ENCODE measurements at regions not wholly inside any gene's neighbourhood (a gene's known extent, or its start where the extent isn't known, plus 50 kb on each side); places are given as distances from the start of the nearest gene placed in this dataset.
A peak's percentile ranks its signal among the peaks of the same experiment; 100 is the strongest.
"Not testable (repeated sequence)": the region's sequence is repeated elsewhere in the genome, so short reads cannot be mapped to it uniquely, and the experiment has no call there.

- no peak for DNase-seq (ENCODE audit: low read depth, low spot score)
- H3K27ac ChIP-seq (ENCODE audit: insufficient read depth, low read depth, low read length): no peak overlapping the region
- H3K9ac ChIP-seq (replicated peaks; ENCODE audit: extremely low read depth, insufficient read depth, low read length): no peak overlapping the region
- no peaks in the 10 kb centered on the region for H3K36me3 ChIP-seq (ENCODE audit: control insufficient read depth in 2 of 2, extremely low read depth in 1 of 2, insufficient read depth in 2 of 2, low read length in 2 of 2)
- no peak for FAIRE-seq
- H3K79me2 ChIP-seq (ENCODE audit: control insufficient read depth, insufficient read depth, low read length): no peaks in the 10 kb centered on the region
- H3K4me1 ChIP-seq (ENCODE audit: control insufficient read depth, extremely low read depth, insufficient read depth, low read length): peaks cover 27% of the 10 kb centered on the region
- no peaks in the 10 kb centered on the region for H3K9me3 ChIP-seq (replicated peaks; ENCODE audit: control insufficient read depth, insufficient read depth, low read length)
- H4K20me1 ChIP-seq (replicated peaks; ENCODE audit: control insufficient read depth, extremely low read depth, insufficient read depth, low read length): no peaks in the 10 kb centered on the region
- intact Hi-C loops (cut with micrococcal nuclease) (no loop called here), dilution Hi-C loops (cut with MboI; ENCODE audit: extremely low pct_ligation_motif_present, low sequenced_read_pairs) (no loop called here)
- POLR2A ChIA-PET: no interaction called here
- CTCF ChIA-PET: no interaction called here
- BruUV-seq (replicated peaks): no TSS peak
- no peak overlapping the region for H3K4me2 ChIP-seq (ENCODE audit: insufficient read depth, low read length)
- TF ChIP-seq GATA2 (IDR thresholded peaks at IDR 0.05; ENCODE audit: insufficient read depth, insufficient read length, low read depth, low read length): no peak
- no peak overlapping the region for H3K4me3 ChIP-seq (replicated peaks in 1 of 3; ENCODE audit: insufficient read depth in 1 of 3, low read depth in 1 of 3, low read length in 3 of 3)
- no peaks in the 10 kb centered on the region for H3K9me1 ChIP-seq (replicated peaks; ENCODE audit: control insufficient read depth, extremely low read depth, insufficient read depth, low read length)
- no peak overlapping the region for H2AFZ ChIP-seq (ENCODE audit: low read depth, low read length)
- no peaks in the 10 kb centered on the region for H3K27me3 ChIP-seq (ENCODE audit: control insufficient read depth in 2 of 2, insufficient read depth in 2 of 2, low read length in 2 of 2)
Observed at GRCh38 chr3:197397838-197398237, 99.4 kb upstream of the DLG1 start.

GRCh38 chr3:197394464-197395321 is 96.3 kb upstream of the DLG1 start:
- Histone ChIP-seq H3K27me3 (ENCODE audit: control insufficient read depth in 2 of 2, insufficient read depth in 2 of 2, low read length in 2 of 2) (peaks cover 4 to 5% of the 10 kb centered on the region in 2 experiments), H3K9ac (replicated peaks; ENCODE audit: extremely low read depth, insufficient read depth, low read length) (peak overlapping the region; percentile 81), H2AFZ (ENCODE audit: low read depth, low read length) (peak overlapping the region; percentile 40), H3K9me3 (replicated peaks; ENCODE audit: control insufficient read depth, insufficient read depth, low read length) (no peaks in the 10 kb centered on the region), H3K4me3 (replicated peaks in 1 of 3; ENCODE audit: insufficient read depth in 1 of 3, low read depth in 1 of 3, low read length in 3 of 3) (no peak overlapping the region), H3K9me1 (replicated peaks; ENCODE audit: control insufficient read depth, extremely low read depth, insufficient read depth, low read length) (no peaks in the 10 kb centered on the region), H3K4me2 (ENCODE audit: insufficient read depth, low read length) (no peak overlapping the region), H3K79me2 (ENCODE audit: control insufficient read depth, insufficient read depth, low read length) (no peaks in the 10 kb centered on the region), H3K27ac (ENCODE audit: insufficient read depth, low read depth, low read length) (peak overlapping the region; percentile 90), H3K4me1 (ENCODE audit: control insufficient read depth, extremely low read depth, insufficient read depth, low read length) (peaks cover 33% of the 10 kb centered on the region), H4K20me1 (replicated peaks; ENCODE audit: control insufficient read depth, extremely low read depth, insufficient read depth, low read length) (no peaks in the 10 kb centered on the region), H3K36me3 (ENCODE audit: control insufficient read depth in 2 of 2, extremely low read depth in 1 of 2, insufficient read depth in 2 of 2, low read length in 2 of 2) (no peaks in the 10 kb centered on the region)
- peak; percentile 86 for FAIRE-seq
- dilution Hi-C loops (cut with MboI; ENCODE audit: extremely low pct_ligation_motif_present, low sequenced_read_pairs) (no loop called here), intact Hi-C loops (cut with micrococcal nuclease) (loop anchor here (1.0 to 5.0 kb wide), 4 partner anchors 12 to 97 kb away; partner anchors contain the start of gene DLG1)
- TF ChIP-seq MAX (IDR thresholded peaks at IDR 0.05; ENCODE audit: insufficient read depth, insufficient read length) (no peak), POLR2A (IDR thresholded peaks at IDR 0.05; ENCODE audit: low read depth, low read length) (no peak), FOS (IDR thresholded peaks at IDR 0.05; ENCODE audit: borderline replicate concordance, insufficient read depth, low read length) (peak; percentile 100), POLR2AphosphoS5 (IDR thresholded peaks at IDR 0.05; ENCODE audit: insufficient read depth, low read depth, low read length) (peak; percentile 67), GATA2 (IDR thresholded peaks at IDR 0.05; ENCODE audit: insufficient read depth, insufficient read length, low read depth, low read length) (peak; percentile 97), JUN (IDR thresholded peaks at IDR 0.05; ENCODE audit: borderline replicate concordance, insufficient read depth, insufficient read length, low read depth) (peak; percentile 92)
- DNase-seq (ENCODE audit: low read depth, low spot score): peak; percentile 94
- POLR2A ChIA-PET: interaction anchor here (0.7 to 1.0 kb wide), 2 partner anchors 34 to 97 kb away, joined by 5 read pairs; no protein-coding TSS in a partner anchor
- CTCF ChIA-PET: interaction anchor here (0.9 to 2.0 kb wide), 13 partner anchors 12 to 138 kb away, joined by 3 to 16 read pairs (median 3); partner anchors contain the start of gene DLG1
- TSS peak; percentile 93 for BruUV-seq (replicated peaks)

DNA sequence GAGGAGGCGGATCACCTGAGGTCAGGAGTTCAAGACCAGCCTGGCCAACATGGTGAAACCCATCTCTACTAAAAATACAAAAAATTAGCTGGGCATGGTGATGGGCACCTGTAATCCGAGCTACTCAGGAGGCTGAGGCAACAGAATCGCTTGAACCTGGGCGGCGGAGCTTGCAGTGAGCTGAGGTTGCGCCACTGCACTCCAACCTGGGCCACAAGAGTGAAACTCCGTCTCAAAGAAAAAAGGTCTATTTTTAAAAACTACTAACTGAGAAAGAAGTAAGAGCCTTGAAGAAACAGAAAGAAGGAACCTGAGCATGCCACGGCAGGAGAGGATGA is 95.7 kb upstream of the DLG1 start:
- H3K79me2 ChIP-seq (ENCODE audit: control insufficient read depth, insufficient read depth, low read length); FAIRE-seq; H3K9me3 ChIP-seq (replicated peaks; ENCODE audit: control insufficient read depth, insufficient read depth, low read length); DNase-seq (ENCODE audit: low read depth, low spot score); H2AFZ ChIP-seq (ENCODE audit: low read depth, low read length); H4K20me1 ChIP-seq (replicated peaks; ENCODE audit: control insufficient read depth, extremely low read depth, insufficient read depth, low read length); H3K36me3 ChIP-seq (ENCODE audit: control insufficient read depth in 2 of 2, extremely low read depth in 1 of 2, insufficient read depth in 2 of 2, low read length in 2 of 2); H3K4me3 ChIP-seq (replicated peaks in 1 of 3; ENCODE audit: insufficient read depth in 1 of 3, low read depth in 1 of 3, low read length in 3 of 3); H3K4me2 ChIP-seq (ENCODE audit: insufficient read depth, low read length); dilution Hi-C loops (cut with MboI; ENCODE audit: extremely low pct_ligation_motif_present, low sequenced_read_pairs); H3K27me3 ChIP-seq (ENCODE audit: control insufficient read depth in 2 of 2, insufficient read depth in 2 of 2, low read length in 2 of 2); H3K9me1 ChIP-seq (replicated peaks; ENCODE audit: control insufficient read depth, extremely low read depth, insufficient read depth, low read length): not testable (repeated sequence)
- TSS peak; percentile 46 for BruUV-seq (replicated peaks)
- Histone ChIP-seq H3K9ac (replicated peaks; ENCODE audit: extremely low read depth, insufficient read depth, low read length) (peak overlapping the region; percentile 40), H3K27ac (ENCODE audit: insufficient read depth, low read depth, low read length) (peak overlapping the region; percentile 86), H3K4me1 (ENCODE audit: control insufficient read depth, extremely low read depth, insufficient read depth, low read length) (peaks cover 33% of the 10 kb centered on the region)
- intact Hi-C loops (cut with micrococcal nuclease): loop anchor here (1.0 to 5.0 kb wide), 4 partner anchors 12 to 97 kb away; partner anchors contain the start of gene DLG1
- CTCF ChIA-PET: interaction anchor here (0.9 to 2.0 kb wide), 10 partner anchors 12 to 137 kb away, joined by 3 to 16 read pairs (median 4); partner anchors contain the start of gene DLG1
- POLR2A ChIA-PET: interaction anchor here (1.0 kb wide), 1 partner anchor 96 kb away, joined by 5 read pairs; no protein-coding TSS in a partner anchor

Measured in endothelial cell of umbilical vein (primary cell).